ENCODE measurements at regions not wholly inside any gene's neighbourhood (a gene's known extent, or its start where the extent isn't known, plus 50 kb on each side); places are given as distances from the start of the nearest gene placed in this dataset.
"Not testable (repeated sequence)": the region's sequence is repeated elsewhere in the genome, so short reads cannot be mapped to it uniquely, and the experiment has no call there.

DNA sequence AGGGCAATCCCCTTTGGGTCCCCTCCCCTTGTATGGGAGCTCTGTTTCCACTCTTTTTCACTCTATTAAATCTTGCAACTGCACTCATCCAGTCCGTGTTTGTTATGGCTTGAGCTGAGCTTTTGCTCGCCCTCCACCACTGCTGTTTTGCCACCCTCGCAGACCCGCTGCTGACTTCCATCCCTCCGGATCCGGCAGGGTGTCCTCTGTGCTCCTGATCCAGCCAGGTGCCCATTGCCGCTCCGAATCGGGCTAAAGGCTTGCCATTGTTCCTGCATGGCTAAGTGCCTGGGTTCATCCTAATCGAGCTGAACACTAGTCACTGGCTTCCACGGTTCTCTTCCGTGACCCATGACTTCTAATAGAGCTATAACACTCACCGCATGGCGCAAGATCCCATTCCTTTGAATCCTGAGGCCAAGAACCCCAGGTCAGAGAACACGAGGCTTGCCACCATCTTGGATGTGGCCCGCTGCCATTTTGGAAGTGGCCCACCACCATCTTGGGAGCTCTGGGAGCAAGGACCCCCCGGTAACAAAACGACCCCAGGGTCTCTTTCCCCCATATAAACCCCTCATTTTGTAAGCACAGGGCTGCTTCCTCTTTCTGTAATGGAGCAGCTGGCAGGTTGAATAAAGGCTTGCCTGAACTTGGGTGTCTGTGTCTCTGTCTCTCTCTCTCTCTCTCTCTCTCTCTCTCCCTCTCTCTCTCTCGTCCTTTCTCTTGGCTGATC lies 1166.2 kb downstream of the TAF11L14 start:
- TF ChIP-seq, protein P1, sequence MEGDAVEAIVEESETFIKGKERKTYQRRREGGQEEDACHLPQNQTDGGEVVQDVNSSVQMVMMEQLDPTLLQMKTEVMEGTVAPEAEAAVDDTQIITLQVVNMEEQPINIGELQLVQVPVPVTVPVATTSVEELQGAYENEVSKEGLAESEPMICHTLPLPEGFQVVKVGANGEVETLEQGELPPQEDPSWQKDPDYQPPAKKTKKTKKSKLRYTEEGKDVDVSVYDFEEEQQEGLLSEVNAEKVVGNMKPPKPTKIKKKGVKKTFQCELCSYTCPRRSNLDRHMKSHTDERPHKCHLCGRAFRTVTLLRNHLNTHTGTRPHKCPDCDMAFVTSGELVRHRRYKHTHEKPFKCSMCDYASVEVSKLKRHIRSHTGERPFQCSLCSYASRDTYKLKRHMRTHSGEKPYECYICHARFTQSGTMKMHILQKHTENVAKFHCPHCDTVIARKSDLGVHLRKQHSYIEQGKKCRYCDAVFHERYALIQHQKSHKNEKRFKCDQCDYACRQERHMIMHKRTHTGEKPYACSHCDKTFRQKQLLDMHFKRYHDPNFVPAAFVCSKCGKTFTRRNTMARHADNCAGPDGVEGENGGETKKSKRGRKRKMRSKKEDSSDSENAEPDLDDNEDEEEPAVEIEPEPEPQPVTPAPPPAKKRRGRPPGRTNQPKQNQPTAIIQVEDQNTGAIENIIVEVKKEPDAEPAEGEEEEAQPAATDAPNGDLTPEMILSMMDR (IDR thresholded peaks at IDR 0.05; ENCODE audit: borderline replicate concordance, insufficient read depth, low read depth, low read length): no peak

GRCh38 chr5:18801413-18801812 lies 1167.2 kb downstream of the TAF11L14 start:
- not testable (repeated sequence) for H3K4me3 ChIP-seq (ENCODE audit: low read depth, low read length)

More for the DNA sequence above, 1166.2 kb downstream of the TAF11L14 start:
- no peak overlapping the region for H3K4me3 ChIP-seq (ENCODE audit: low read depth, low read length)

GRCh38 chr5:18802336-18802735 lies 1168.1 kb downstream of the TAF11L14 start:
- H3K4me3 ChIP-seq (ENCODE audit: low read depth, low read length): no peak overlapping the region
- TF ChIP-seq, protein P1 (IDR thresholded peaks at IDR 0.05; ENCODE audit: borderline replicate concordance, insufficient read depth, low read depth, low read length): no peak

GRCh38 chr5:18805376-18805775 lies 1171.1 kb downstream of the TAF11L14 start:
- TF ChIP-seq, protein P1 (IDR thresholded peaks at IDR 0.05; ENCODE audit: borderline replicate concordance, insufficient read depth, low read depth, low read length): no peak
- H3K4me3 ChIP-seq (ENCODE audit: low read depth, low read length): no peak overlapping the region

- H3K4me3 ChIP-seq (ENCODE audit: low read depth, low read length): no peak overlapping the region
- TF ChIP-seq, protein P1 (IDR thresholded peaks at IDR 0.05; ENCODE audit: borderline replicate concordance, insufficient read depth, low read depth, low read length): no peak
Measured at GRCh38 chr5:18807256-18808149, 1173.2 kb downstream of the TAF11L14 start.

GRCh38 chr5:18811661-18812060 lies 1176.3 kb downstream of the CDH18 start:
- no peak overlapping the region for H3K4me3 ChIP-seq (ENCODE audit: low read depth, low read length)
- TF ChIP-seq, protein P1 (IDR thresholded peaks at IDR 0.05; ENCODE audit: borderline replicate concordance, insufficient read depth, low read depth, low read length): no peak

GRCh38 chr5:18828351-18828750 lies 1159.6 kb downstream of the CDH18 start:
- TF ChIP-seq, protein P1 (IDR thresholded peaks at IDR 0.05; ENCODE audit: borderline replicate concordance, insufficient read depth, low read depth, low read length): no peak
- no peak overlapping the region for H3K4me3 ChIP-seq (ENCODE audit: low read depth, low read length)

Measured in GM12875 (cell line).